ENCODE measurements at regions not wholly inside any gene's neighbourhood (a gene's known extent, or its start where the extent isn't known, plus 50 kb on each side); places are given as distances from the start of the nearest gene placed in this dataset.

- DNase-seq (ENCODE audit: low read depth in 3 of 3, low spot score in 2 of 3), result no peak
Measured at GRCh38 chr17:70622368-70623260, 453.3 kb downstream of the KCNJ2 start.

DNA sequence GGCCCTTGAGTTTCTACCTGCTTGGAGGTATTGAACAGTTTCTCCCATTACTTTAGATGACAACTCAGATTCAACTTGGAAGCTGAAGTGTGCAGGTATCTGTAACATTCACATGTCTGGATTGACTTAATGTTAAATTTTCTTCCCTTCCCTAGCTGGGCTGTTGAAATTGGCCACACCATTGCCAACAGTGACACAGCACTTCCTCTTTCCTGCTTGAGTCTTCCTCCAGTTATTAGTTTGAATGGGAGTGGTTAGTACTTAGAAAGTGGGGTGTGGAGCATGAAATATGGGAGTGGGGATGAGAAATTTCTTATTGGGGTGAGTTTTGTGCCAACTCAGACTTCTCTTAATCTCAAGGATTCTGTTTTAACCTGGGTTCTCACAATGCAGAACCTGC is 454.9 kb downstream of the KCNJ2 start:
- no peak for DNase-seq (ENCODE audit: low read depth in 3 of 3, low spot score in 2 of 3)

- DNase-seq (ENCODE audit: low read depth in 3 of 3, low spot score in 2 of 3), result no peak
Measured at GRCh38 chr17:70629902-70630301, 460.6 kb downstream of the KCNJ2 start.

DNA sequence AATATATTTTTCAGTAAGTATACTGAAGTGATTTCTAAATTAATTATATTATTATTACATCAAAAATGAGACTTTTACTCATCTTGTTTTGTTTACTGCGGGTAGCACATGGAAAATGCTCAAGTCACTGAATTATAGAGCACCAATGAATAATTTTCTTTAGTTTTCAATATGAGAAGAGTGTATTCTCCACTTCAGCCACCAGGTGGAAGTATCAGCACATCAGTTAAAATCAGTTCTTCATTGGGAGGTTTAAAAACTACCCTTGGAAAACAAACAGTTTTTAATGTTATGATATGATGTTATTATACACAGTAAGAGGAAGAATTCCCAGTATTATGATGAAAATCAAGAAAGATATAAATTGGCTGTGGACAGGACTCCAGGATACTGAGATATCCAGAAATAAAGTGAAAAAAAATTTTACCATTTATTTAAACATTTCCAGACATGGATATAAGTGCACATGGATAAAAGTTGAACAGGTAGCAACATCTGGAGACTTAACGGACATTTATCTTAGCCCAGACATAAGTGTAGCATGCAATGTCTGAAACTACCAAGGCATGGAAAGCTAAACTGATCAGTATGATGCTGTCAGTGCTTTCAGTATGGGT is 467.3 kb downstream of the KCNJ2 start:
- DNase-seq (ENCODE audit: low read depth in 3 of 3, low spot score in 2 of 3), result no peak

- no peak for DNase-seq (ENCODE audit: low read depth in 3 of 3, low spot score in 2 of 3)
Measured at GRCh38 chr17:70642059-70642458, 472.7 kb downstream of the KCNJ2 start.

GRCh38 chr17:70644096-70644495 is 474.8 kb downstream of the KCNJ2 start:
- DNase-seq (ENCODE audit: low read depth in 3 of 3, low spot score in 2 of 3), result no peak

DNA sequence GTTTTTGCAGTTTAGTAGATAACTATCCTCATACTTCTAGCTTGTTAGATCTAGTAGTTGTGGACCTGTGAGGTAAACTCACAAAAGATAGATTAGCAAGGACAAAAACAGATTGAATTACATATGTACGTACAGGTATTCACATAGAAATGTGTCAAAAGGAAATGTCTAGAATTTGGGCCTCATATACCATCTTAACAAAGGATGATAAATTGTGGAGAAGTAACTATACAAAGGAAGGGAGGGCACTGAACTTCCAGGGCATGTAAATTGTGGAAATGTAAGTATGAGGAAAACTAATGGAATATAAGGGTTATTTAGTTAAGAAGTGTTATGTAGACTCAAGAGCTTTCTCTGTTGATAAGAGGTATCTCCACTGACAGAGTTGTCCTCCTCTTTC is 477.3 kb downstream of the KCNJ2 start:
- DNase-seq (ENCODE audit: low read depth in 3 of 3, low spot score in 2 of 3), result no peak

GRCh38 chr17:70648166-70648565 is 478.8 kb downstream of the KCNJ2 start:
- DNase-seq (ENCODE audit: low read depth in 3 of 3, low spot score in 2 of 3), result no peak

GRCh38 chr17:70653850-70654249 is 484.5 kb downstream of the KCNJ2 start:
- no peak for DNase-seq (ENCODE audit: low read depth in 3 of 3, low spot score in 2 of 3)

DNA sequence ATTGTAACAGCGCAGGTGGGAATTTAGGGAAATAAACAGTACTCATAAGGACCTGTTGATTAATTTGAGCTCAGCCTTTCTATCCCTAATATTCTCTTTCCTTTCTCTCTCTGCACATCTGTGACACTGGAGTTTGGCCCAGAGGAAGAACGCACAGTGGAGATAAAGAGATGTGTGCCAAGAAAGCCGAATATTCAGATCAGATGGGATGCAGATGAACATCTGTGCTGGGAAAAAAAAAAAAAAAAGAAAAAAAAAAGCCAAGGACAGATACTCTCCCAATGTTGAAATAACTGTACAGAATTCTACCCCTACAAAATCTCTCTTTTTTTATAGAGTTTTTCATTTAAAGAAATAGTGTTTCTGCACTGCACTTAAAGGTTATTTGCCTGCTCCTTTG is 485.4 kb downstream of the KCNJ2 start:
- DNase-seq (ENCODE audit: low read depth in 3 of 3, low spot score in 2 of 3), result no peak

DNA sequence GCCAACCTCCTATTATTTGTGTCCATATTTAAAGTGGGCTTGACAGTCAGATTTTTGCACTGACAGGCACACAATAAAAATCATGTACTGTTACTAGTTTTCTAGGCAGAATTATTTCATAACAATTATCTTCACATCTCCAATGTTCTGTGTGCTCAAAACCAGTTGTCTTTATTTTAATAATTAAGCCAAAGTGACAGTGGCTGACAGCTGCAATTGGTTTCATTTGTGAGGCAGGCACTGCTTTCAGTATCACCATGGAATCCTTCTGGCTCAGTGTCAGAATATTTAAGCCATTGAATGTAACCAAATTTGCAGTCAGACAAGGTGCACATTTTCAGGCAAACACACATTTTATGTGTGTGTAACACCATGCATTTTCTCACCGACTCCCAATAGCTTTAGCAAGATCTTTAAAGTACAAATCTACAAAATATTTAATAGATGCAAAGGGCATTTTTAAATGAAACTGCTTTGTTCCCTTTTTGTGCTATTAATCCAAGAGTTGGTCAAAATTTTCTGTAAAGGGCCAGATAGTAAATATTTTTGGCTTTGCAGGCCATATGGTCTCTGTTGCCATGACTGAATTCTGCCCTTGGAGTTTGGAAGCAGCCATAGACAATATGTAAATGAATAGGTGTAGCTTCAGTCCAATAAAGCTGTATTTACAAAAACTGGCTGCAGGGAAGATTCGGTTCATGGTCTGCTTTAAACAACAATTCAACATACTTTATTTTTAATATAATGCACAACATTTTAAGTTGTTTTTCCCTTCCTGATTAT is 486.0 kb downstream of the KCNJ2 start:
- DNase-seq (ENCODE audit: low read depth in 3 of 3, low spot score in 2 of 3), result no peak

DNA sequence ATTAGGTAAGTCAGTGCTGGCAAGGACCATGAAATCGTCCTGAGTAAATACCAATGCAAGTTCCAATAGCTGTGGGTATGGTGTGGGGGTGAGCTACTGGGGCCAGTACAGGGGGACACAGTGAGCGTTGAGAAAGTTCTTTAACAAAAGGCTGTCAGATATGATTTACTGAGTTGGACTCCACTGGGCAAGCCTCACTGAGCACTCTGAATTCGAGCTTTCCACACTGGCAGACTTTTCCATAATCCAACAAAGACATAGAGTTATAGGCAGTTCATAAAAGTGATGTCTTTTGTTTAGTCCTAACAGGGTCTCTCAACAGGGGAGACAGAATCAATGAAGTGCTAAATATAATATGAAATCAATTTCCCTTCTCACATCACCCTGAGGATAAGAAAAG is 489.0 kb downstream of the KCNJ2 start:
- DNase-seq (ENCODE audit: low read depth in 3 of 3, low spot score in 2 of 3), result no peak

- no peak for DNase-seq (ENCODE audit: low read depth in 3 of 3, low spot score in 2 of 3)
Measured at GRCh38 chr17:70658840-70659239, 489.5 kb downstream of the KCNJ2 start.

GRCh38 chr17:70661342-70662222 is 492.2 kb downstream of the KCNJ2 start:
- no peak for DNase-seq (ENCODE audit: low read depth in 3 of 3, low spot score in 2 of 3)

DNA sequence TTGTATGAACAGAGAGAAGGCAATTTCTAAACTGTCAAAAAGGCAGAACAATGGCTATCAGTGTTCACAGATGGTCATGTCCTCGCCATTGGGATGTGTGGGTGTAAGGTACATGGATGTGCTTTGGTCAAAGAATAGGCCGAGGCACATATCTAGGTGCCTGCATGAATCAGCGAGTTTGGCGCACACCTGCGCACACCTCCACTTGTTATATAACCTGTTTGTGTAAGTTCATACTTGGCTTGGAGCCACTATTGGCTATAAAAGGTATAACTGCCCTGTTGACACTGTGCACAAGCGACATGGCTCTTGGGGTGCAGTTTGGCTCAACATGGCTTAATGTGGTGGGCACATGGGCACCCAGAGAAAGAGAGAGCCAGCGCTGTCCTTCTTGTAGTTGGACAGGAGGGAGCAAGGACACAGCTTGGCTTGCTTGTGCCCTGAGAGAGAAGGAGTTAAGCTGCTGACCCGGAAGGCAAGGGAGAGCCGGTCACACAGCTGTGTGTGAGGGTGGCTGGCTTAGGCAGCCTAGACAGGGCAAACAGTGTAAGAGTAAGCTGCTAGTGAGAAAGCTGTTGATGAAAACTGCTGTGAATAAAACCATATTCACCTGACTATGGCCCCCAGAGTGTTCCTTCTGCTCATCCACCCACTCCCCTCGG is 499.1 kb downstream of the KCNJ2 start:
- no peak for DNase-seq (ENCODE audit: low read depth in 3 of 3, low spot score in 2 of 3)

DNA sequence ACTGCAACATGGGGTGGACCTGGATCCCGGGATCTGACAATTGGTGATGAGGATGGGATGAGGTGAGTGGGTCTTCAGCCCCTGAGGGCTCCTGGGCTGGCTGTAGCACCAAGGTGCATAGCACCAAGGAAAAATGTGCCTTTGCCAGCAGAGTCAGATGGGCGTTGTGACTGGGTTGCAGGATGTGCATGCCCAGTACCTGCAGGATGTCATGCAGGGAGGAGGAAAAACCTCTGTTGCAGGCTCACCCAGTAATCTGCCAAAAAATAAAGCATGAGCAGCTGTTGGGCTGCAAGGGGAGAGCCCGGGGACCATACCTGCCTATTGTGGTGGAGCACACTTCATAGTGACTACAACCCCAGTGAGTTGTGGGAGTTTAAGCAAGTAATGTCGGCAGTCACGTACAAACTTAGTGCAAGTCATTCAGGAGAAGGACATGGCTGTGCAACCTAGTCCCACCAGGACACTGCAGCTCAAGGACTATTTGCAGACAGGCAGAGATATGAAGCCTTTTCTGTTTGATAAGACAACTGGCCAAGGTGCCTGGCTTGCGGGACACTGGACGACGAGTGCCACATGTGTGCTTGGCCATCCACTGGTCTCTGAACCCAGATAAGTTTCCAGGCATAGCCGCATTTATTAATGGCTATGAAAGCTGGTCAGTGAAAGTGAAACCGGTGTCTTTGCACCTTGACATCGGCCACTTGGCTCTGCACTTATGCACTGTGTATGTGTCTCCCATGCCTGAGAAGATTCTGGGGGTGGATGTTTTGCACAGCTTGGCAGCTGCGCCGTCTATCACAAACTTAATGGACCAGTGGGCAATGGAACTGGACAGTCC is 499.8 kb downstream of the KCNJ2 start:
- DNase-seq (ENCODE audit: low read depth in 3 of 3, low spot score in 2 of 3), result no peak

- DNase-seq (ENCODE audit: low read depth in 3 of 3, low spot score in 2 of 3), result no peak
Measured at GRCh38 chr17:70674061-70674460, 504.7 kb downstream of the KCNJ2 start.

GRCh38 chr17:70675070-70675590 is 505.8 kb downstream of the KCNJ2 start:
- no peak for DNase-seq (ENCODE audit: low read depth in 3 of 3, low spot score in 2 of 3)
